ENCODE measurements at regions not wholly inside any gene's neighbourhood (a gene's known extent, or its start where the extent isn't known, plus 50 kb on each side); places are given as distances from the start of the nearest gene placed in this dataset.

DNA sequence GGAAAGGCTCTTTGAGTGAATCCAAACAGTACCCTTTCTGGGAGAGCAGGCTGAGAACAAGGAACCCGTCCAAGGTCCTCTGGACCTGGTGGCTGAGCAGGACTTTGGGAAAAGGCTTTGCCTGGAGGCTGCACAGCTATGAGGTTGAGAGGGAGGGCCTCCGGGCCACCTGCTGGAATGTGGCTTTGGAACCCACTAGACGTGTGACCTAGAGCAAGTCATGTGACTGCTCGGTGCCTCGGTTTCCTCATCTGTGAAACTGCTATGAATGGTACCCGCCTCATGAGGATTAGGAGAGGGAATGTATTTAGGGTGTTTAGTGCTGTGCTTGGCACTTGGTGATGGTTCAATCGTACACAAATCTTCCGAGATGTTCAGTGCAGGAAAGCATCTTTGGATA, 50.4 kb downstream of the HAPSTR1 start:
- no peak for TF ChIP-seq ISL1 (CRISPR knock-in tag; IDR thresholded peaks at IDR 0.05)
- TF ChIP-seq POU6F1 (CRISPR knock-in tag; IDR thresholded peaks at IDR 0.05; ENCODE audit: borderline replicate concordance, low read depth): no peak
- TF ChIP-seq BACH2 (CRISPR knock-in tag; IDR thresholded peaks at IDR 0.05; ENCODE audit: borderline replicate concordance): no peak
- TF ChIP-seq TSHZ2 (CRISPR knock-in tag; IDR thresholded peaks at IDR 0.05): no peak
- TF ChIP-seq, protein P1, sequence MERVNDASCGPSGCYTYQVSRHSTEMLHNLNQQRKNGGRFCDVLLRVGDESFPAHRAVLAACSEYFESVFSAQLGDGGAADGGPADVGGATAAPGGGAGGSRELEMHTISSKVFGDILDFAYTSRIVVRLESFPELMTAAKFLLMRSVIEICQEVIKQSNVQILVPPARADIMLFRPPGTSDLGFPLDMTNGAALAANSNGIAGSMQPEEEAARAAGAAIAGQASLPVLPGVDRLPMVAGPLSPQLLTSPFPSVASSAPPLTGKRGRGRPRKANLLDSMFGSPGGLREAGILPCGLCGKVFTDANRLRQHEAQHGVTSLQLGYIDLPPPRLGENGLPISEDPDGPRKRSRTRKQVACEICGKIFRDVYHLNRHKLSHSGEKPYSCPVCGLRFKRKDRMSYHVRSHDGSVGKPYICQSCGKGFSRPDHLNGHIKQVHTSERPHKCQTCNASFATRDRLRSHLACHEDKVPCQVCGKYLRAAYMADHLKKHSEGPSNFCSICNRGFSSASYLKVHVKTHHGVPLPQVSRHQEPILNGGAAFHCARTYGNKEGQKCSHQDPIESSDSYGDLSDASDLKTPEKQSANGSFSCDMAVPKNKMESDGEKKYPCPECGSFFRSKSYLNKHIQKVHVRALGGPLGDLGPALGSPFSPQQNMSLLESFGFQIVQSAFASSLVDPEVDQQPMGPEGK (CRISPR knock-in tag; IDR thresholded peaks at IDR 0.05; ENCODE audit: borderline replicate concordance): no peak
- TF ChIP-seq CREB5 (CRISPR knock-in tag; IDR thresholded peaks at IDR 0.05; ENCODE audit: low read depth): no peak
- TF ChIP-seq TCF4 (CRISPR knock-in tag; IDR thresholded peaks at IDR 0.05; ENCODE audit: borderline replicate concordance): no peak
- ATAC-seq: no peak

GRCh38 chr16:9144106-9144505, 52.7 kb downstream of the HAPSTR1 start:
- TF ChIP-seq CSDC2 (CRISPR knock-in tag; IDR thresholded peaks at IDR 0.05): no peak
- TF ChIP-seq ISL1 (CRISPR knock-in tag; IDR thresholded peaks at IDR 0.05): no peak
- no peak for TF ChIP-seq PPARA (CRISPR knock-in tag; IDR thresholded peaks at IDR 0.05; ENCODE audit: borderline replicate concordance)
- no peak for TF ChIP-seq OSR1 (CRISPR knock-in tag; IDR thresholded peaks at IDR 0.05)
- TF ChIP-seq ZNF70 (CRISPR knock-in tag; IDR thresholded peaks at IDR 0.05): no peak
- TF ChIP-seq TSHZ2 (CRISPR knock-in tag; IDR thresholded peaks at IDR 0.05): no peak
- no peak for TF ChIP-seq RARB (CRISPR knock-in tag; IDR thresholded peaks at IDR 0.05)
- ATAC-seq: no peak

DNA sequence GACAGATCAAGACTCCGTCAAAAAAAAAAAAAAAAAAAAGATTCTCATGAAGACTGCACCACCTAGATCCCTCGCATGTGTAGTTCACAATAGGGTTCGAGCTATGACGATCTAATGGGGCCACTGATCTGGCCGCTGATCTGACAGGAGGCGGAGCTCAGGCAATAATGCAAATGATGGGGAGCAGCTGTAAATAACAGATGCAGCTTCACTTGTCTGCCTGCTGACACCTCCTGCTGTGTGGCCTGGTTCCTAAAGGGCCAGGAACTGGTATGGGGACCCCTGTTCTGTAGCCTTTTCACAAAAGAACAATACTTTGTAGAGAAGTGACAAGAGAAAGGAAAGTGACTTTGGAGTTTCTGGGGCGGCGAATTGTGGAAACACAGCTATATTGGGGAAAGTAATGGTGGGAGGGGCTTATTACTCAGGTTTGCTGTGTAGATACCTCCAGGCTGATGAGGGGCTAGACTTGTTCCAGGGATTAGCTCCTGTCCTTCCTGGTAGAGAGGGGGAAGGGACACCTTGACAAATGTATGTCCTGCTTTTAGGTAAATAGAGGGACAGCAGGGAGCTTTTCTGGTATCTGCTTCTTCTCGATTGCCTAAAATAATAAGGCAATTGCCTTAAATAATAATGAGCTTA, 57.1 kb downstream of the HAPSTR1 start:
- ATAC-seq: no peak
- TF ChIP-seq TCF4 (CRISPR knock-in tag; IDR thresholded peaks at IDR 0.05; ENCODE audit: borderline replicate concordance) (no peak), GLIS3 (CRISPR knock-in tag; IDR thresholded peaks at IDR 0.05) (no peak), CSRNP3 (CRISPR knock-in tag; IDR thresholded peaks at IDR 0.05) (no peak), ESRRG (CRISPR knock-in tag; IDR thresholded peaks at IDR 0.05) (no peak), CSDC2 (CRISPR knock-in tag; IDR thresholded peaks at IDR 0.05) (no peak), ZC3H10 (CRISPR knock-in tag; IDR thresholded peaks at IDR 0.05) (no peak), ZNF70 (CRISPR knock-in tag; IDR thresholded peaks at IDR 0.05) (no peak), POU6F1 (CRISPR knock-in tag; IDR thresholded peaks at IDR 0.05; ENCODE audit: borderline replicate concordance, low read depth) (no peak), ARNTL (CRISPR knock-in tag; IDR thresholded peaks at IDR 0.05; ENCODE audit: borderline replicate concordance, low read depth) (no peak), ZFP30 (CRISPR knock-in tag; IDR thresholded peaks at IDR 0.05) (no peak), ZFP3 (CRISPR knock-in tag; IDR thresholded peaks at IDR 0.05) (no peak), BACH2 (CRISPR knock-in tag; IDR thresholded peaks at IDR 0.05; ENCODE audit: borderline replicate concordance) (no peak), ZNF565 (CRISPR knock-in tag; conservative IDR thresholded peaks at IDR 0.05; ENCODE audit: low read depth) (no peak), OSR1 (CRISPR knock-in tag; IDR thresholded peaks at IDR 0.05) (no peak), SNAI2 (CRISPR knock-in tag; IDR thresholded peaks at IDR 0.05) (no peak), PPARA (CRISPR knock-in tag; IDR thresholded peaks at IDR 0.05; ENCODE audit: borderline replicate concordance) (no peak)
- TF ChIP-seq, protein P1 (CRISPR knock-in tag; IDR thresholded peaks at IDR 0.05; ENCODE audit: borderline replicate concordance): no peak

Measured in SK-N-SH treated with all-trans-retinoic acid at 6 μM for 48 hours (cell line).